Activated CD4-positive, alpha-beta memory T cell treated with anti-CD3 and anti-CD28 coated beads for 36 hours (primary cell): ENCODE measurements at regions not wholly inside any gene's neighbourhood (a gene's known extent, or its start where the extent isn't known, plus 50 kb on each side); places are given as distances from the start of the nearest gene placed in this dataset.
"Not testable (repeated sequence)": the region's sequence is repeated elsewhere in the genome, so short reads cannot be mapped to it uniquely, and the experiment has no call there.

Experiments
- CTCF ChIA-PET: fragments of 350-600 bp; sonication (Branson Sonifier 250); formaldehyde crosslinking; loops from one replicate; lab custom pipeline; 2021; ENCODE audit warnings: antibody characterized with exemption, inconsistent platforms; lab: Charles Lee
- POLR2A ChIA-PET: fragments of 350-600 bp; sonication (Branson Sonifier 250); formaldehyde crosslinking; loops from one replicate; lab custom pipeline; 2021; ENCODE audit warnings: antibody characterized with exemption; lab: Charles Lee
- DNase-seq: peaks from one replicate; pipeline ENCODE4 v3.0.0-alpha.2; 2020
- H3K27ac Mint-ChIP-seq: one replicate; pipeline ENCODE4 v1.8.0; 2021; ENCODE audit warnings: mixed read lengths
- H3K27me3 Mint-ChIP-seq: one replicate; pipeline ENCODE4 v1.8.0; 2021; ENCODE audit warnings: mixed read lengths
- H3K36me3 Mint-ChIP-seq: one replicate; pipeline ENCODE4 v1.8.0; 2021; ENCODE audit warnings: mixed read lengths
- H3K4me1 Mint-ChIP-seq: one replicate; pipeline ENCODE4 v1.8.0; 2021; ENCODE audit warnings: low read depth, mixed read lengths
- H3K4me3 Mint-ChIP-seq: one replicate; pipeline ENCODE4 v1.8.0; 2021; ENCODE audit warnings: mild to moderate bottlenecking, mixed read lengths
- H3K9me3 Mint-ChIP-seq: one replicate; pipeline ENCODE4 v1.8.0; 2021; ENCODE audit warnings: mixed read lengths
- intact Hi-C: fragments of 100-400 bp; cut with micrococcal nuclease; formaldehyde crosslinking; loops from one replicate; pipeline ENCODE4 v1.15.1; 2023

- Mint-ChIP-seq H3K4me1 (no peaks in the 10 kb centered on the region), H3K27ac (no peak overlapping the region), H3K27me3 (no peaks in the 10 kb centered on the region), H3K9me3 (peaks cover 16% of the 10 kb centered on the region), H3K36me3 (no peaks in the 10 kb centered on the region), H3K4me3 (no peak overlapping the region)
- ChIA-PET POLR2A (no interaction called here), CTCF (no interaction called here)
- intact Hi-C loops, result no loop called here
- no peak for DNase-seq
Measured at GRCh38 chr3:162398554-162398953, 901.9 kb downstream of the OTOL1 start.

DNA sequence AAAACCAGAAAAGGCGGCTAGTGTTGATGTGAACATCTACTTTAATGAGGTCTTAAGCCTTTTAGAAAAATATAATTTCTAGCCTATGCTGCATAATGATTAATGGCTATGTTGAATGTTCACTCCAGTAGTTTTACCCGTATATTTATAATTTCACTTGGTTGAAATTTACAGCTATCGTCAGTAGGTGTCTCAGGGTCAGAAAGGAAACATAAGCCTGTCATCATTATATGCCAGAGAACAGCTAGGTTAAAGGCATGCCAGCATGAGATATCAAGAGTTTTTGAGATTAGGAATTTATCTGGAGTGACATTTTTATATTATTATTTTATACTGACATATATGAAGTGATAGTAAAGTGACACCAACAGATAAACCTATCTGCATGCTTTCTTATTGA lies 904.1 kb downstream of the OTOL1 start:
- ChIA-PET CTCF (no interaction called here), POLR2A (no interaction called here)
- Mint-ChIP-seq H3K4me1 (no peaks in the 10 kb centered on the region), H3K27ac (no peak overlapping the region), H3K4me3 (no peak overlapping the region), H3K27me3 (no peaks in the 10 kb centered on the region), H3K36me3 (no peaks in the 10 kb centered on the region), H3K9me3 (peaks cover 25% of the 10 kb centered on the region)
- no peak for DNase-seq
- intact Hi-C loops, result no loop called here

- H3K4me1 Mint-ChIP-seq, POLR2A ChIA-PET, CTCF ChIA-PET, intact Hi-C loops, H3K4me3 Mint-ChIP-seq, H3K36me3 Mint-ChIP-seq, H3K27ac Mint-ChIP-seq, H3K27me3 Mint-ChIP-seq, H3K9me3 Mint-ChIP-seq, DNase-seq: not testable (repeated sequence)
Measured at GRCh38 chr3:162411556-162411955, 914.9 kb downstream of the OTOL1 start.

GRCh38 chr3:162421721-162422120 lies 925.1 kb downstream of the OTOL1 start:
- ChIA-PET POLR2A (no interaction called here), CTCF (no interaction called here)
- no peaks in the 10 kb centered on the region for H3K36me3 Mint-ChIP-seq
- H3K4me1 Mint-ChIP-seq, result no peaks in the 10 kb centered on the region
- DNase-seq, result no peak
- H3K4me3 Mint-ChIP-seq, result no peak overlapping the region
- no peak overlapping the region for H3K27ac Mint-ChIP-seq
- no peaks in the 10 kb centered on the region for H3K9me3 Mint-ChIP-seq
- no peaks in the 10 kb centered on the region for H3K27me3 Mint-ChIP-seq
- intact Hi-C loops, result no loop called here

- Mint-ChIP-seq H3K27ac (no peak overlapping the region), H3K9me3 (peaks cover 19% of the 10 kb centered on the region), H3K36me3 (no peaks in the 10 kb centered on the region), H3K27me3 (no peaks in the 10 kb centered on the region), H3K4me3 (no peak overlapping the region), H3K4me1 (no peaks in the 10 kb centered on the region)
- intact Hi-C loops, result no loop called here
- ChIA-PET POLR2A (no interaction called here), CTCF (no interaction called here)
- DNase-seq, result no peak
Measured at GRCh38 chr3:162428192-162428591, 931.6 kb downstream of the OTOL1 start.

- peaks cover 20% of the 10 kb centered on the region for H3K9me3 Mint-ChIP-seq
- ChIA-PET POLR2A (no interaction called here), CTCF (no interaction called here)
- H3K27me3 Mint-ChIP-seq, result no peaks in the 10 kb centered on the region
- H3K36me3 Mint-ChIP-seq, result no peaks in the 10 kb centered on the region
- intact Hi-C loops, result no loop called here
- no peak overlapping the region for H3K27ac Mint-ChIP-seq
- no peak overlapping the region for H3K4me3 Mint-ChIP-seq
- no peak for DNase-seq
- H3K4me1 Mint-ChIP-seq, result no peaks in the 10 kb centered on the region
Measured at GRCh38 chr3:162435750-162436149, 939.1 kb downstream of the OTOL1 start.

DNA sequence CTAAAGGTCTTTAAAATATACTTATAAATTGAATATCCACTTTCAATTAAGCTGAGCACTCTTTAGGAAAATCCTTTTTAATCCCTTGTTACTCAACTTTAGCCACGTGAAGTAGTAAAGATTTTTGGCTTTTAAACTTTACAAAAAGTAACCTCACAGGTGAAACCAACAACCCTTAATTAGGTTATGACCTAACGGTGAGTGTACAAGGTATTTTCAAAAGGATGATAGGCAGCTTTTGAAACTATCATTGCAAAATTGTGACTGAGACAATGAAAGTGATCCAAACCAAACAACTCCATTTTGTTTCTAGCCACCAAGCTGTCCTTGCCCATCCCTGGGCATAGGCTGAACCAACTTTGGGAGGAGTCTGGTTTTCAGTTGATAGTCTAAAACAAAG lies 940.2 kb downstream of the OTOL1 start:
- no peak for DNase-seq
- no peaks in the 10 kb centered on the region for H3K36me3 Mint-ChIP-seq
- POLR2A ChIA-PET, result no interaction called here
- no peak overlapping the region for H3K27ac Mint-ChIP-seq
- H3K27me3 Mint-ChIP-seq, result no peaks in the 10 kb centered on the region
- H3K4me3 Mint-ChIP-seq, result no peak overlapping the region
- peaks cover 26% of the 10 kb centered on the region for H3K9me3 Mint-ChIP-seq
- no peaks in the 10 kb centered on the region for H3K4me1 Mint-ChIP-seq
- intact Hi-C loops, result no loop called here
- CTCF ChIA-PET, result no interaction called here

- Mint-ChIP-seq H3K4me3 (no peak overlapping the region), H3K27me3 (no peaks in the 10 kb centered on the region), H3K27ac (no peak overlapping the region), H3K4me1 (no peaks in the 10 kb centered on the region), H3K36me3 (no peaks in the 10 kb centered on the region), H3K9me3 (peaks cover 26% of the 10 kb centered on the region)
- CTCF ChIA-PET, result no interaction called here
- DNase-seq, result no peak
- intact Hi-C loops, result no loop called here
- POLR2A ChIA-PET, result no interaction called here
Measured at GRCh38 chr3:162437480-162437879, 940.9 kb downstream of the OTOL1 start.

DNA sequence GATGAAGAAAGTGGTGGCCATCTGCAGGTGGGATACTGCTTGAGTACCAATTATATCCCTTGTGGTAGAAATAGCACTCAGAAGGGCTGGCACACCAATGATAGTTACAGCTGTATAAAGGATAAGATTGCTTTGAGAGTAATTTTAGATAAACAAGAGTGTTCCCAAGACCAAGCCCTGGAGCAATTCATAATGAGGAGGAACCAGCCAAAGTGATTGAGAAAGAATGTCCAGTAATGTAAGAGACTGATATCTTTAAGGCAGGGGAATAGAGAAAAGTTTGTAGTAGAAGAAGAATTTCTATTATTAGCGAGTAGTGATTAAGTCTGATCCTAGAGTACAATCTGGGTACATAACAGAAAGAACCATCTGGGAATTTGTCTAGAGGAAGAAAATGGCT lies 945.1 kb downstream of the OTOL1 start:
- ChIA-PET CTCF (no interaction called here), POLR2A (no interaction called here)
- no peak overlapping the region for H3K4me3 Mint-ChIP-seq

GRCh38 chr3:162443376-162443775 lies 946.8 kb downstream of the OTOL1 start:
- intact Hi-C loops, result no loop called here
- Mint-ChIP-seq H3K27me3 (no peaks in the 10 kb centered on the region), H3K4me1 (no peaks in the 10 kb centered on the region), H3K9me3 (peaks cover 19% of the 10 kb centered on the region), H3K4me3 (no peak overlapping the region), H3K27ac (no peak overlapping the region), H3K36me3 (no peaks in the 10 kb centered on the region)
- ChIA-PET CTCF (no interaction called here), POLR2A (no interaction called here)
- no peak for DNase-seq

More for the DNA sequence above, 945.1 kb downstream of the OTOL1 start:
- H3K27ac Mint-ChIP-seq, result no peak overlapping the region
- no peaks in the 10 kb centered on the region for H3K27me3 Mint-ChIP-seq
- intact Hi-C loops, result no loop called here
- no peaks in the 10 kb centered on the region for H3K36me3 Mint-ChIP-seq
- H3K4me1 Mint-ChIP-seq, result no peaks in the 10 kb centered on the region
- no peak for DNase-seq
- H3K9me3 Mint-ChIP-seq, result peaks cover 22% of the 10 kb centered on the region

DNA sequence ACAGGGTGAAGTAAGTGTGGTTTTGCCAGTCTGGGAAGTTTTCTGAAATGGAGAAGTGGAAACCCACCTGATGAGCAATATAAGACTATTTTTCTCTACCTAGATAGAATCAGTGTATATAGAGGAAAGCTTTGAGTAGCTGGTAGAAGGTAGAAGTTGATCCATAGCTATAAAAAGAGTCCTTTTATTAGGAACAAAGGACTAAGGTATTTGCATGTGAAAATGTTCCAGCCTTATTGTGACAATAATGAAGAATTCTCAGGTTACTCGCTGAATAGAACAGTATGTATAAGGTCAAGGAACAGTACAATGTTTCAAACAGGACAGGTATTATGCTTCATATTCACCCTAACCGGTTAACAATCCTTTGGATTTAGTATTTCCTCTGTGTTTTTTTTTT lies 972.2 kb downstream of the OTOL1 start:
- H3K27ac Mint-ChIP-seq, result no peak overlapping the region
- H3K4me3 Mint-ChIP-seq, result no peak overlapping the region
- H3K27me3 Mint-ChIP-seq, result no peaks in the 10 kb centered on the region
- H3K36me3 Mint-ChIP-seq, result no peaks in the 10 kb centered on the region
- CTCF ChIA-PET, result no interaction called here
- peaks cover 14% of the 10 kb centered on the region for H3K9me3 Mint-ChIP-seq
- DNase-seq, result no peak
- intact Hi-C loops, result no loop called here
- POLR2A ChIA-PET, result no interaction called here
- H3K4me1 Mint-ChIP-seq, result no peaks in the 10 kb centered on the region

DNA sequence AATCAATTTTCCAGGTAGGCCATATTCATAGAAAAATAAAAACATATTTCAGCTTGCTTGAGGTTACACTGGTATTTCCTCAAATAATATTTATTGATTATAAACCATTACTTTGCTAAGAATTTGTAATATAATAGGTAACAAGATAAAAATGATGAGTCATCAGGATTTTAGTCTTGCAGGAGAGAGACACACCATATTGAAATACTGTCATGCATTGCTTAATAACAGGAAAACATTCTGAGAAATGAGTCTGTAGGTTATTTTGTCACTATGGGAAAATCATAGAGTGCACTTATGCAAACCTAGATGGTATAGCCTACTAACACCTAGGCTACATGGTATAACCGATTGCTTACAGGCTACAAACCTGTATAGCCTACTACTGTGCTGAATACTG lies 990.5 kb downstream of the OTOL1 start:
- H3K9me3 Mint-ChIP-seq, result peaks cover 14% of the 10 kb centered on the region
- no peak overlapping the region for H3K27ac Mint-ChIP-seq
- CTCF ChIA-PET, result no interaction called here
- H3K36me3 Mint-ChIP-seq, result no peaks in the 10 kb centered on the region
- H3K4me1 Mint-ChIP-seq, result no peaks in the 10 kb centered on the region
- DNase-seq, result no peak
- intact Hi-C loops, result no loop called here
- no peaks in the 10 kb centered on the region for H3K27me3 Mint-ChIP-seq
- H3K4me3 Mint-ChIP-seq, result no peak overlapping the region
- POLR2A ChIA-PET, result no interaction called here

- no peaks in the 10 kb centered on the region for H3K4me1 Mint-ChIP-seq
- ChIA-PET CTCF (no interaction called here), POLR2A (interaction anchor here (0.6 kb wide), 1 partner anchor 308 kb away, joined by 3 read pairs; no protein-coding TSS in a partner anchor)
- intact Hi-C loops, result no loop called here
- H3K36me3 Mint-ChIP-seq, result no peaks in the 10 kb centered on the region
- H3K27me3 Mint-ChIP-seq, result no peaks in the 10 kb centered on the region
- H3K27ac Mint-ChIP-seq, result no peak overlapping the region
- no peak overlapping the region for H3K4me3 Mint-ChIP-seq
- no peak for DNase-seq
- peaks cover 16% of the 10 kb centered on the region for H3K9me3 Mint-ChIP-seq
Measured at GRCh38 chr3:162489853-162490252, 993.2 kb downstream of the OTOL1 start.

- ChIA-PET CTCF (no interaction called here), POLR2A (no interaction called here)
- Mint-ChIP-seq H3K4me1 (no peaks in the 10 kb centered on the region), H3K27ac (no peak overlapping the region), H3K27me3 (no peaks in the 10 kb centered on the region), H3K4me3 (no peak overlapping the region), H3K36me3 (no peaks in the 10 kb centered on the region), H3K9me3 (peaks cover 23% of the 10 kb centered on the region)
- intact Hi-C loops, result no loop called here
- DNase-seq, result no peak
Measured at GRCh38 chr3:162491952-162492351, 995.3 kb downstream of the OTOL1 start.
